CD4-positive, alpha-beta T cell treated with Interferon gamma for 1 hour (primary cell): ENCODE measurements at regions not wholly inside any gene's neighbourhood (a gene's known extent, or its start where the extent isn't known, plus 50 kb on each side); places are given as distances from the start of the nearest gene placed in this dataset.
"Not testable (repeated sequence)": the region's sequence is repeated elsewhere in the genome, so short reads cannot be mapped to it uniquely, and the experiment has no call there.

Experiments
- DNase-seq: peaks from one replicate; pipeline ENCODE4 v3.0.0-alpha.2; 2020

GRCh38 chr4:111435986-111436744, 709.1 kb upstream of the FAM241A start:
- no peak for DNase-seq

- DNase-seq: no peak
These were observed 703.6 kb upstream of the FAM241A start for GRCh38 chr4:111441687-111442086.

- not testable (repeated sequence) for DNase-seq
These were observed 700.4 kb upstream of the FAM241A start for GRCh38 chr4:111444836-111445235.

- no peak for DNase-seq
These were observed 695.6 kb upstream of the FAM241A start for GRCh38 chr4:111449657-111450056.

- no peak for DNase-seq
These were observed 694.4 kb upstream of the FAM241A start for GRCh38 chr4:111450867-111451266.

- DNase-seq: no peak
These were observed 692.0 kb upstream of the FAM241A start for GRCh38 chr4:111453216-111453615.

GRCh38 chr4:111454961-111455360, 690.3 kb upstream of the FAM241A start:
- no peak for DNase-seq

- no peak for DNase-seq
These were observed 680.8 kb upstream of the FAM241A start for GRCh38 chr4:111464251-111465045.

- no peak for DNase-seq
These were observed 678.2 kb upstream of the FAM241A start for GRCh38 chr4:111466811-111467604.

- no peak for DNase-seq
These were observed 670.3 kb upstream of the FAM241A start for GRCh38 chr4:111475001-111475400.

GRCh38 chr4:111475666-111476065, 669.6 kb upstream of the FAM241A start:
- DNase-seq: no peak

- no peak for DNase-seq
These were observed 664.7 kb upstream of the FAM241A start for GRCh38 chr4:111480510-111480909.

- no peak for DNase-seq
These were observed 661.7 kb upstream of the FAM241A start for GRCh38 chr4:111483375-111484169.

GRCh38 chr4:111492496-111492895, 652.8 kb upstream of the FAM241A start:
- DNase-seq: no peak

GRCh38 chr4:111494471-111494870, 650.8 kb upstream of the FAM241A start:
- DNase-seq: no peak

GRCh38 chr4:111494971-111495370, 650.3 kb upstream of the FAM241A start:
- no peak for DNase-seq

- DNase-seq: no peak
These were observed 646.0 kb upstream of the FAM241A start for GRCh38 chr4:111499291-111499690.

- no peak for DNase-seq
These were observed 645.5 kb upstream of the FAM241A start for GRCh38 chr4:111499706-111500105.

GRCh38 chr4:111500858-111501257, 644.4 kb upstream of the FAM241A start:
- no peak for DNase-seq

GRCh38 chr4:111501946-111502345, 643.3 kb upstream of the FAM241A start:
- DNase-seq: no peak

GRCh38 chr4:111502626-111503025, 642.6 kb upstream of the FAM241A start:
- no peak for DNase-seq

- no peak for DNase-seq
These were observed 638.5 kb upstream of the FAM241A start for GRCh38 chr4:111506706-111507105.

GRCh38 chr4:111510535-111510934, 634.7 kb upstream of the FAM241A start:
- DNase-seq: no peak
